Mesendoderm (in vitro differentiated cells): ENCODE measurements at regions not wholly inside any gene's neighbourhood (a gene's known extent, or its start where the extent isn't known, plus 50 kb on each side); places are given as distances from the start of the nearest gene placed in this dataset.

Experiments used
- DNase-seq: peaks from one replicate; pipeline ENCODE4 v3.0.0; 2013
- H2AK5ac ChIP-seq: 2 replicates; pipeline ENCODE4 v1.6.1; 2013; ENCODE audit warnings: low read length, inconsistent platforms
- H2BK120ac ChIP-seq: 2 replicates; pipeline ENCODE4 v1.6.1; 2013; ENCODE audit warnings: low read depth, mild to moderate bottlenecking, low read length, moderate library complexity, mixed read lengths
- H2BK15ac ChIP-seq: replicated peaks from 2 replicates; pipeline ENCODE4 v1.6.1; 2013; ENCODE audit warnings: low read depth, mild to moderate bottlenecking, moderate library complexity
- H2BK5ac ChIP-seq: 2 replicates; pipeline ENCODE4 v1.6.1; 2013; ENCODE audit warnings: low read length, inconsistent platforms
- H3K18ac ChIP-seq: 2 replicates; pipeline ENCODE4 v1.6.1; 2013; ENCODE audit warnings: mild to moderate bottlenecking, low read length, mixed read lengths
- H3K23ac ChIP-seq: one replicate; pipeline ENCODE4 v1.6.1; 2013; ENCODE audit warnings: low read length
- H3K27ac ChIP-seq: 2 replicates; pipeline ENCODE4 v1.5.1; 2013; ENCODE audit warnings: low read depth, mild to moderate bottlenecking, inconsistent platforms, low read length, moderate library complexity
- H3K27me3 ChIP-seq: 2 replicates; pipeline ENCODE4 v1.6.1; 2013; ENCODE audit warnings: low read length, control low read depth, mild to moderate bottlenecking, inconsistent platforms; ENCODE audit not compliant: insufficient read depth, poor library complexity
- H3K36me3 ChIP-seq: 2 replicates; pipeline ENCODE4 v1.6.1; 2013; ENCODE audit warnings: low read length, inconsistent platforms; ENCODE audit not compliant: control insufficient read depth, insufficient read depth
- H3K4ac ChIP-seq: one replicate; pipeline ENCODE4 v1.6.1; 2013; ENCODE audit warnings: low read depth, mild to moderate bottlenecking, low read length, moderate library complexity
- H3K4me1 ChIP-seq: 2 replicates; pipeline ENCODE4 v1.6.1; 2013; ENCODE audit warnings: low read depth, low read length, inconsistent platforms; ENCODE audit not compliant: control insufficient read depth
- H3K4me2 ChIP-seq: 2 replicates; pipeline ENCODE4 v1.6.1; 2013; ENCODE audit warnings: low read length
- H3K4me3 ChIP-seq: 2 replicates; pipeline ENCODE4 v1.5.1; 2013; ENCODE audit warnings: mild to moderate bottlenecking, low read length
- H3K56ac ChIP-seq: one replicate; pipeline ENCODE4 v1.6.1; 2013; ENCODE audit warnings: low read length
- H3K79me1 ChIP-seq: 2 replicates; pipeline ENCODE4 v1.6.1; 2013; ENCODE audit warnings: low read length, inconsistent platforms
- H3K79me2 ChIP-seq: 2 replicates; pipeline ENCODE4 v1.6.1; 2013; ENCODE audit warnings: mild to moderate bottlenecking, low read length; ENCODE audit not compliant: control insufficient read depth, insufficient read depth
- H3K9ac ChIP-seq: 2 replicates; pipeline ENCODE4 v1.6.1; 2013; ENCODE audit warnings: low read length, inconsistent platforms
- H4K5ac ChIP-seq: one replicate; pipeline ENCODE4 v1.6.1; 2013; ENCODE audit warnings: low read length
- H4K8ac ChIP-seq: one replicate; pipeline ENCODE4 v1.6.1; 2013; ENCODE audit warnings: low read depth, mild to moderate bottlenecking, control low read depth, low read length, moderate library complexity
- WGBS: extraction: QIAGEN DNeasy Blood & Tissue Kit; methylation state at CpG from one replicate; pipeline ENCODE4 v1.1.7; 2013; ENCODE audit warnings: low lambda C conversion rate, missing lambda C conversion rate; ENCODE audit not compliant: insufficient coverage; ENCODE audit errors: extremely low coverage; 5-methylcytosine and 5-hydroxymethylcytosine counted together

- Histone ChIP-seq H3K9ac (no peak overlapping the region), H3K79me2 (no peaks in the 10 kb centered on the region), H2AK5ac (no peak overlapping the region), H3K36me3 (no peaks in the 10 kb centered on the region), H3K79me1 (no peaks in the 10 kb centered on the region), H3K27me3 (no peaks in the 10 kb centered on the region), H3K23ac (no peak overlapping the region), H3K18ac (no peak overlapping the region), H2BK5ac (no peak overlapping the region), H3K27ac (no peak overlapping the region), H4K8ac (no peak overlapping the region), H3K4ac (no peak overlapping the region), H4K5ac (no peak overlapping the region), H3K4me1 (no peaks in the 10 kb centered on the region), H2BK15ac (no peak overlapping the region), H3K4me2 (no peak overlapping the region), H3K4me3 (no peak overlapping the region), H2BK120ac (no peak overlapping the region), H3K56ac (no peak overlapping the region)
- no peak for DNase-seq
- no CpG with 5 or more reads among the region's 6 CpGs for WGBS
Measured at GRCh38 chr21:38671773-38672172, 134.0 kb upstream of the ETS2 start.

- DNase-seq: no peak
- Histone ChIP-seq H3K18ac (no peak overlapping the region), H3K56ac (no peak overlapping the region), H3K23ac (no peak overlapping the region), H2BK5ac (no peak overlapping the region), H3K27ac (no peak overlapping the region), H4K8ac (no peak overlapping the region), H3K4me3 (no peak overlapping the region), H3K4me2 (no peak overlapping the region), H3K4me1 (no peaks in the 10 kb centered on the region), H2AK5ac (no peak overlapping the region), H3K4ac (no peak overlapping the region), H4K5ac (no peak overlapping the region), H3K9ac (no peak overlapping the region), H3K27me3 (no peaks in the 10 kb centered on the region), H3K36me3 (no peaks in the 10 kb centered on the region), H3K79me2 (no peaks in the 10 kb centered on the region), H2BK15ac (no peak overlapping the region), H2BK120ac (no peak overlapping the region), H3K79me1 (no peaks in the 10 kb centered on the region)
- no CpG with 5 or more reads among the region's 22 CpGs for WGBS
Measured at GRCh38 chr21:38675182-38675824, 130.4 kb upstream of the ETS2 start.

GRCh38 chr21:38678827-38679226 is 126.9 kb upstream of the ETS2 start:
- no peak overlapping the region for H3K18ac ChIP-seq

GRCh38 chr21:38679534-38679933 is 126.2 kb upstream of the ETS2 start:
- Histone ChIP-seq H3K79me1 (no peaks in the 10 kb centered on the region), H3K27ac (no peak overlapping the region), H4K5ac (no peak overlapping the region), H3K9ac (no peak overlapping the region), H2AK5ac (no peak overlapping the region), H2BK5ac (no peak overlapping the region), H2BK15ac (no peak overlapping the region), H3K4me3 (no peak overlapping the region), H3K4me2 (no peak overlapping the region), H4K8ac (no peak overlapping the region), H3K27me3 (no peaks in the 10 kb centered on the region), H3K18ac (no peak overlapping the region), H3K79me2 (no peaks in the 10 kb centered on the region), H3K4ac (no peak overlapping the region), H2BK120ac (no peak overlapping the region), H3K4me1 (no peaks in the 10 kb centered on the region), H3K23ac (no peak overlapping the region), H3K56ac (no peak overlapping the region), H3K36me3 (no peaks in the 10 kb centered on the region)
- no peak for DNase-seq
- WGBS: no CpG with 5 or more reads among the region's 4 CpGs

More at GRCh38 chr21:38678827-38679226, 126.9 kb upstream of the ETS2 start:
- Histone ChIP-seq H3K56ac (no peak overlapping the region), H3K27me3 (no peaks in the 10 kb centered on the region), H3K4me1 (no peaks in the 10 kb centered on the region), H2BK15ac (no peak overlapping the region), H3K23ac (no peak overlapping the region), H4K8ac (no peak overlapping the region), H2AK5ac (no peak overlapping the region), H2BK120ac (no peak overlapping the region), H3K36me3 (no peaks in the 10 kb centered on the region), H3K79me1 (no peaks in the 10 kb centered on the region), H3K4me2 (no peak overlapping the region), H3K4me3 (no peak overlapping the region), H3K79me2 (no peaks in the 10 kb centered on the region), H3K9ac (no peak overlapping the region), H3K27ac (no peak overlapping the region), H3K4ac (no peak overlapping the region), H4K5ac (no peak overlapping the region), H2BK5ac (no peak overlapping the region)
- no peak for DNase-seq

GRCh38 chr21:38680401-38680800 is 125.3 kb upstream of the ETS2 start:
- H3K27ac ChIP-seq: no peak overlapping the region
- H3K23ac ChIP-seq: no peak overlapping the region
- H3K4me2 ChIP-seq: no peak overlapping the region
- no peak overlapping the region for H3K18ac ChIP-seq
- WGBS: no CpG with 5 or more reads among the region's 3 CpGs
- H3K4me3 ChIP-seq: no peak overlapping the region
- H3K4ac ChIP-seq: no peak overlapping the region
- no peaks in the 10 kb centered on the region for H3K79me1 ChIP-seq
- H3K27me3 ChIP-seq: no peaks in the 10 kb centered on the region
- no peaks in the 10 kb centered on the region for H3K79me2 ChIP-seq
- H3K36me3 ChIP-seq: no peaks in the 10 kb centered on the region
- H3K4me1 ChIP-seq: no peaks in the 10 kb centered on the region
- no peak overlapping the region for H2BK120ac ChIP-seq
- no peak overlapping the region for H4K8ac ChIP-seq
- no peak overlapping the region for H2BK5ac ChIP-seq
- H4K5ac ChIP-seq: no peak overlapping the region
- no peak overlapping the region for H2BK15ac ChIP-seq
- H2AK5ac ChIP-seq: no peak overlapping the region
- H3K9ac ChIP-seq: no peak overlapping the region
- no peak overlapping the region for H3K56ac ChIP-seq
- DNase-seq: no peak

GRCh38 chr21:38683222-38683621 is 122.5 kb upstream of the ETS2 start:
- no CpG with 5 or more reads among the region's 4 CpGs for WGBS
- Histone ChIP-seq H2BK120ac (no peak overlapping the region), H3K4me2 (no peak overlapping the region), H3K4me3 (no peak overlapping the region), H2BK5ac (no peak overlapping the region), H4K8ac (no peak overlapping the region), H3K79me2 (no peaks in the 10 kb centered on the region), H3K4me1 (no peaks in the 10 kb centered on the region), H3K23ac (no peak overlapping the region), H3K4ac (no peak overlapping the region), H3K79me1 (no peaks in the 10 kb centered on the region), H2AK5ac (no peak overlapping the region), H3K36me3 (no peaks in the 10 kb centered on the region), H3K56ac (no peak overlapping the region), H3K9ac (no peak overlapping the region), H3K18ac (no peak overlapping the region), H4K5ac (no peak overlapping the region), H2BK15ac (no peak overlapping the region), H3K27ac (no peak overlapping the region), H3K27me3 (no peaks in the 10 kb centered on the region)
- DNase-seq: no peak
